Loucy (cell line): ENCODE measurements at regions not wholly inside any gene's neighbourhood (a gene's known extent, or its start where the extent isn't known, plus 50 kb on each side); places are given as distances from the start of the nearest gene placed in this dataset.

ENCODE experiments used
- H2AFZ ChIP-seq: fragments of 200-600 bp; sonication (generic); 2 replicates; pipeline ENCODE4 v1.6.0; 2016; ENCODE audit warnings: antibody characterized with exemption, mild to moderate bottlenecking, low read length, moderate library complexity
- H3F3A ChIP-seq: fragments of 200-600 bp; 2 replicates; pipeline ENCODE4 v1.6.0; 2016; ENCODE audit warnings: antibody characterized with exemption, low read depth, mild to moderate bottlenecking
- H3K27me3 ChIP-seq: fragments of 200-600 bp; sonication (generic); 2 replicates; pipeline ENCODE4 v1.6.1; 2014; ENCODE audit warnings: low read length, mild to moderate bottlenecking; ENCODE audit not compliant: insufficient read depth, poor library complexity, severe bottlenecking
- H3K36me3 ChIP-seq: fragments of 200-600 bp; sonication (generic); 2 replicates; pipeline ENCODE4 v1.6.1; 2016; ENCODE audit warnings: low read length; ENCODE audit not compliant: insufficient read depth
- H3K4me1 ChIP-seq: fragments of 200-600 bp; sonication (generic); 2 replicates; pipeline ENCODE4 v1.5.1; 2014; ENCODE audit warnings: low read length, mild to moderate bottlenecking; ENCODE audit not compliant: insufficient read depth, poor library complexity, severe bottlenecking
- H3K4me2 ChIP-seq: fragments of 200-600 bp; sonication (generic); 2 replicates; pipeline ENCODE4 v1.6.0; 2014; ENCODE audit warnings: antibody characterized with exemption, low read length, low read depth, mild to moderate bottlenecking; ENCODE audit not compliant: poor library complexity, severe bottlenecking
- H3K4me3 ChIP-seq: fragments of 200-600 bp; sonication (generic); 2 replicates; pipeline ENCODE4 v1.5.1; 2014; ENCODE audit warnings: low read length, mild to moderate bottlenecking, mixed read lengths; ENCODE audit not compliant: poor library complexity, severe bottlenecking
- H3K79me2 ChIP-seq: fragments of 200-600 bp; sonication (generic); 2 replicates; pipeline ENCODE4 v1.6.1; 2014; ENCODE audit warnings: low read length; ENCODE audit not compliant: insufficient read depth
- H3K9ac ChIP-seq: fragments of 200-600 bp; sonication (generic); 2 replicates; pipeline ENCODE4 v1.6.0; 2014; ENCODE audit warnings: mild to moderate bottlenecking, low read depth, low read length, moderate library complexity; ENCODE audit not compliant: poor library complexity, severe bottlenecking
- H3K9me2 ChIP-seq: fragments of 200-600 bp; sonication (generic); replicated peaks from 2 replicates; pipeline ENCODE4 v1.6.1; 2016; ENCODE audit warnings: low read depth, low read length, mixed read lengths
- H3K9me3 ChIP-seq: fragments of 200-600 bp; sonication (generic); 2 replicates; pipeline ENCODE4 v1.6.1; 2014; ENCODE audit warnings: mild to moderate bottlenecking, antibody characterized with exemption, low read length, low read depth; ENCODE audit not compliant: insufficient read depth
- H4K20me1 ChIP-seq: fragments of 200-600 bp; sonication (generic); 2 replicates; pipeline ENCODE4 v1.6.0; 2014; ENCODE audit warnings: antibody characterized with exemption, low read length, mild to moderate bottlenecking; ENCODE audit not compliant: insufficient read depth, poor library complexity, severe bottlenecking
- EZH2phosphoT487 ChIP-seq: fragments of 200-600 bp; IDR thresholded peaks from 2 replicates; pipeline ENCODE4 v1.6.1; 2018; ENCODE audit warnings: antibody characterized with exemption, mild to moderate bottlenecking, moderate library complexity, borderline replicate concordance
- TF ChIP-seq, protein P1 (sequence below): fragments of 200-600 bp; sonication (generic); conservative IDR thresholded peaks from 2 replicates; pipeline ENCODE4 v1.5.1; 2014; ENCODE audit warnings: mild to moderate bottlenecking, antibody characterized with exemption, low read length

DNA sequence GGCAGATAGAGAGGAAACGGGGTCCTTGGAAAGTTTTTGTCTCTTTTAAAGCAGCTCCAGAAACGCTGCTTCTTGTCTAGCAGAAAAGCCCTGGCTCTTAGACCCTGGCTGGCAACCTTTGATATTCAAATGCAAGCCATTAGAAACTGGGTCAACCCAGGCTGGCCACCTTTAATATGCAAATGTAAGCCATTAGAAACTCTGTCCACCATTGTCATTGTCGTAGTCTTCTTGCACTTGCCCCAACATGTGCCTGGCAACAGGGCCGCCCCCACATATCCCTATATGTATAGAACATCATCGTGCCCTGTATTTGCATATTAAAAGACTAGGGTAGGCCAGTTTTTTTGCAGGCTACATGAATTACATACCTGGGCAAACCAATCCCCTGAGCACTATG, 621.3 kb upstream of the DPP6 start:
- no peak overlapping the region for H3K9ac ChIP-seq
- H4K20me1 ChIP-seq: no peaks in the 10 kb centered on the region
- no peaks in the 10 kb centered on the region for H3K9me2 ChIP-seq
- no peak overlapping the region for H2AFZ ChIP-seq
- H3K36me3 ChIP-seq: no peaks in the 10 kb centered on the region
- TF ChIP-seq, protein P1, sequence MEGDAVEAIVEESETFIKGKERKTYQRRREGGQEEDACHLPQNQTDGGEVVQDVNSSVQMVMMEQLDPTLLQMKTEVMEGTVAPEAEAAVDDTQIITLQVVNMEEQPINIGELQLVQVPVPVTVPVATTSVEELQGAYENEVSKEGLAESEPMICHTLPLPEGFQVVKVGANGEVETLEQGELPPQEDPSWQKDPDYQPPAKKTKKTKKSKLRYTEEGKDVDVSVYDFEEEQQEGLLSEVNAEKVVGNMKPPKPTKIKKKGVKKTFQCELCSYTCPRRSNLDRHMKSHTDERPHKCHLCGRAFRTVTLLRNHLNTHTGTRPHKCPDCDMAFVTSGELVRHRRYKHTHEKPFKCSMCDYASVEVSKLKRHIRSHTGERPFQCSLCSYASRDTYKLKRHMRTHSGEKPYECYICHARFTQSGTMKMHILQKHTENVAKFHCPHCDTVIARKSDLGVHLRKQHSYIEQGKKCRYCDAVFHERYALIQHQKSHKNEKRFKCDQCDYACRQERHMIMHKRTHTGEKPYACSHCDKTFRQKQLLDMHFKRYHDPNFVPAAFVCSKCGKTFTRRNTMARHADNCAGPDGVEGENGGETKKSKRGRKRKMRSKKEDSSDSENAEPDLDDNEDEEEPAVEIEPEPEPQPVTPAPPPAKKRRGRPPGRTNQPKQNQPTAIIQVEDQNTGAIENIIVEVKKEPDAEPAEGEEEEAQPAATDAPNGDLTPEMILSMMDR: no peak
- TF ChIP-seq EZH2phosphoT487: no peak
- H3K27me3 ChIP-seq: no peaks in the 10 kb centered on the region
- H3F3A ChIP-seq: no peaks in the 10 kb centered on the region
- no peak overlapping the region for H3K4me3 ChIP-seq
- no peaks in the 10 kb centered on the region for H3K79me2 ChIP-seq
- no peaks in the 10 kb centered on the region for H3K4me1 ChIP-seq
- peaks cover 6% of the 10 kb centered on the region; the same call in 1 of the 2 replicates for H3K9me3 ChIP-seq
- no peak overlapping the region for H3K4me2 ChIP-seq

DNA sequence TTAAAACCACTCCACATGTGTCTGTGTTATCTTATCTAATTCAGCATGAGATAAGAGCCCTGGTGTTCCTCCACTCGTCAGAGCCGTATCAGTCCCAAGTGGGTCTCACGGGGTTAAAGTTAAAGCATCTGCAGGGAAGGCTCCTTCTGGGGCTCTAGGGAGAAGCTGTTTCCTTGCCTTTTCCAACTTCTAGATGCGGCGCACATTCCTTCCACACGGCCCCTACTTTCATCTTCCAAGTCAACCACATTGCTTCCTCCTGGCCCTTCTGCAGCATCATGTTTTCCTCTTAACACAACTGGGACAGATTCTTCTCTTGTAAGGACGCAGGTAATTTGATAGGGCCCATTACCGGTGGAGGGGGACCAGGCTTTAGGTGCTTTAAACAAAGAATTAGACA, 620.1 kb upstream of the DPP6 start:
- Histone ChIP-seq H3K4me1 (no peaks in the 10 kb centered on the region), H3K27me3 (no peaks in the 10 kb centered on the region), H3K79me2 (no peaks in the 10 kb centered on the region), H2AFZ (no peak overlapping the region), H3K9me3 (peaks cover 6% of the 10 kb centered on the region; the same call in 1 of the 2 replicates), H3K36me3 (no peaks in the 10 kb centered on the region), H3K4me2 (no peak overlapping the region), H3K4me3 (no peak overlapping the region), H3K9me2 (no peaks in the 10 kb centered on the region), H3F3A (no peaks in the 10 kb centered on the region), H3K9ac (no peak overlapping the region), H4K20me1 (no peaks in the 10 kb centered on the region)
- no peak for TF ChIP-seq EZH2phosphoT487
- TF ChIP-seq, protein P1: no peak

DNA sequence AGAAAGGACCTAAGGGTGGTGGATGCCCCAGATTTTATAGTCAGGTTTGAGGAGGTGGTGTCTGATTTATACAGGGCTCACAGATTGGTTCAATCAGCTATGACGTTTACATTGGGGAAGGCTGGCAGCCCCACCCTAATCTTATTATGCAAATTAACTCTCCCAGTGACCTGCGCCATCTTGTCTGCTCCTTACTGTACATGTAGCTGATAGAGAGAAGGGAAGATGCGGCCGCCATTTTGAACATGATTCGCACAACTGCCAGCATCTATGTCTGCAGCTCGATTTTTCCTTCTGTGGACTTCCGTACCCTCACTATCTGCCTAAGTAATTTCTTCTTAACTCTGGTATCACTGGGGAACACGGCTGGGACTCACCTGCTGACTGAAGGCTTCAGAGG, 619.0 kb upstream of the DPP6 start:
- Histone ChIP-seq H3K9ac (no peak overlapping the region), H3K9me3 (peaks cover 3% of the 10 kb centered on the region; the same call in 1 of the 2 replicates), H3K9me2 (no peaks in the 10 kb centered on the region), H4K20me1 (no peaks in the 10 kb centered on the region), H3K27me3 (no peaks in the 10 kb centered on the region), H3K36me3 (no peaks in the 10 kb centered on the region), H3K4me3 (no peak overlapping the region), H3K4me1 (no peaks in the 10 kb centered on the region), H3F3A (no peaks in the 10 kb centered on the region), H3K4me2 (no peak overlapping the region), H3K79me2 (no peaks in the 10 kb centered on the region), H2AFZ (no peak overlapping the region)
- no peak for TF ChIP-seq EZH2phosphoT487
- TF ChIP-seq, protein P1: no peak
